GM19372 (cell line): ENCODE measurements at regions not wholly inside any gene's neighbourhood (a gene's known extent, or its start where the extent isn't known, plus 50 kb on each side); places are given as distances from the start of the nearest gene placed in this dataset.

ENCODE experiments used
- ATAC-seq: cut with Tn5 transposase; IDR thresholded peaks from one replicate; pipeline ENCODE4 v1.9.1; 2021; ENCODE audit warnings: mild to moderate bottlenecking, low read depth, moderate library complexity; ENCODE audit not compliant: unreplicated experiment

- ATAC-seq, result no peak
These were observed 349.0 kb upstream of the PKDCC start for GRCh38 chr2:41698678-41699422.

GRCh38 chr2:41701231-41701630, 346.6 kb upstream of the PKDCC start:
- no peak for ATAC-seq

GRCh38 chr2:41703123-41703522, 344.7 kb upstream of the PKDCC start:
- no peak for ATAC-seq

GRCh38 chr2:41705634-41706033, 342.2 kb upstream of the PKDCC start:
- no peak for ATAC-seq

- no peak for ATAC-seq
These were observed 341.5 kb upstream of the PKDCC start for GRCh38 chr2:41706286-41706685.

GRCh38 chr2:41707790-41708451, 339.9 kb upstream of the PKDCC start:
- no peak for ATAC-seq

GRCh38 chr2:41709702-41710599, 337.9 kb upstream of the PKDCC start:
- ATAC-seq, result no peak

GRCh38 chr2:41710944-41711343, 336.9 kb upstream of the PKDCC start:
- ATAC-seq, result no peak

GRCh38 chr2:41711736-41712135, 336.1 kb upstream of the PKDCC start:
- ATAC-seq, result no peak

GRCh38 chr2:41716497-41716896, 331.3 kb upstream of the PKDCC start:
- no peak for ATAC-seq

GRCh38 chr2:41717839-41718238, 330.0 kb upstream of the PKDCC start:
- ATAC-seq, result no peak

GRCh38 chr2:41718705-41719104, 329.1 kb upstream of the PKDCC start:
- ATAC-seq, result no peak

GRCh38 chr2:41719756-41720155, 328.1 kb upstream of the PKDCC start:
- no peak for ATAC-seq

GRCh38 chr2:41720331-41721251, 327.2 kb upstream of the PKDCC start:
- peak; percentile 50 for ATAC-seq

- ATAC-seq, result no peak
These were observed 325.0 kb upstream of the PKDCC start for GRCh38 chr2:41722668-41723369.

- no peak for ATAC-seq
These were observed 324.3 kb upstream of the PKDCC start for GRCh38 chr2:41723526-41723925.

GRCh38 chr2:41724465-41724864, 323.4 kb upstream of the PKDCC start:
- no peak for ATAC-seq

GRCh38 chr2:41725901-41726300, 321.9 kb upstream of the PKDCC start:
- no peak for ATAC-seq

GRCh38 chr2:41726364-41726763, 321.5 kb upstream of the PKDCC start:
- ATAC-seq, result no peak

GRCh38 chr2:41727152-41727551, 320.7 kb upstream of the PKDCC start:
- ATAC-seq, result no peak
